GM12878 (cell line): ENCODE measurements at regions not wholly inside any gene's neighbourhood (a gene's known extent, or its start where the extent isn't known, plus 50 kb on each side); places are given as distances from the start of the nearest gene placed in this dataset.

Experiments
- IKZF1 ChIP-seq: fragments of 450-650 bp; conservative IDR thresholded peaks from 2 replicates; pipeline ENCODE4 v1.6.1; 2017; ENCODE audit warnings: antibody characterized with exemption, mild to moderate bottlenecking
- NR2F1 ChIP-seq: fragments of 450-650 bp; conservative IDR thresholded peaks from 2 replicates; pipeline ENCODE4 v1.6.1; 2017; ENCODE audit warnings: mild to moderate bottlenecking
- SIN3A ChIP-seq: IDR thresholded peaks from 2 replicates; pipeline ENCODE4 v1.6.1; 2012; ENCODE audit warnings: low read depth, low read length, improper control_type of control experiment
- WRNIP1 ChIP-seq: IDR thresholded peaks from 2 replicates; pipeline ENCODE4 v1.6.1; 2011; ENCODE audit warnings: low read depth, low read length, improper control_type of control experiment, borderline replicate concordance
- TF ChIP-seq, protein P1 (sequence below): IDR thresholded peaks from 2 replicates; pipeline ENCODE4 v1.6.1; 2011; ENCODE audit warnings: mild to moderate bottlenecking, low read depth, low read length, moderate library complexity; ENCODE audit not compliant: insufficient replicate concordance
- TF ChIP-seq, protein P2 (sequence below): fragments of 450-650 bp; IDR thresholded peaks from 2 replicates; pipeline ENCODE4 v1.6.1; 2017; ENCODE audit warnings: mild to moderate bottlenecking, moderate library complexity
- TF ChIP-seq, protein P3 (sequence below): fragments of 450-650 bp; formaldehyde crosslinking; IDR thresholded peaks from 2 replicates; pipeline ENCODE4 v1.4.0; 2022; ENCODE audit warnings: mild to moderate bottlenecking, moderate library complexity

DNA sequence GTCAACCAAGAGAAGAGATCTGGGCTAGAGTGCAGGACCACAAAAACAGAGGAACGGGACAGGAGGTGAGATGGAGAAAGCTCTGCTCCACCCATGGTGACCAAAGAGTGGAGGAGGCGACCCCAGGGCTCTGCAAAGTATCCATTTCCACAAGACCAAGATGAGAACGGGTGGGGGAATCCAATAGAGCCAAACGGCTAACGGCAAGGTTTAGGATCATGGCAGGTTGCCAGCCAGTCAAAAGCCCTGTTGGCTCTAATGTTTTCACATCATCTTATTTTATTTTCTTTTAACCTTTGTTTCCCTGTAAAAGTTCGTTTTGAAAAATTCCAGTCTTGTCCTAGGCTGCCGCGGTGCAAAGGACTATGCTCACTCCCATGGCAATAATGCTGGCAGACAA, 52.1 kb upstream of the CHST1 start (continued):
- TF ChIP-seq, protein P1, sequence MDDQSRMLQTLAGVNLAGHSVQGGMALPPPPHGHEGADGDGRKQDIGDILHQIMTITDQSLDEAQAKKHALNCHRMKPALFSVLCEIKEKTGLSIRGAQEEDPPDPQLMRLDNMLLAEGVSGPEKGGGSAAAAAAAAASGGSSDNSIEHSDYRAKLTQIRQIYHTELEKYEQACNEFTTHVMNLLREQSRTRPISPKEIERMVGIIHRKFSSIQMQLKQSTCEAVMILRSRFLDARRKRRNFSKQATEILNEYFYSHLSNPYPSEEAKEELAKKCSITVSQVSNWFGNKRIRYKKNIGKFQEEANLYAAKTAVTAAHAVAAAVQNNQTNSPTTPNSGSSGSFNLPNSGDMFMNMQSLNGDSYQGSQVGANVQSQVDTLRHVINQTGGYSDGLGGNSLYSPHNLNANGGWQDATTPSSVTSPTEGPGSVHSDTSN = no peak
- no peak for TF ChIP-seq IKZF1
- TF ChIP-seq WRNIP1 = no peak
- TF ChIP-seq, protein P2, sequence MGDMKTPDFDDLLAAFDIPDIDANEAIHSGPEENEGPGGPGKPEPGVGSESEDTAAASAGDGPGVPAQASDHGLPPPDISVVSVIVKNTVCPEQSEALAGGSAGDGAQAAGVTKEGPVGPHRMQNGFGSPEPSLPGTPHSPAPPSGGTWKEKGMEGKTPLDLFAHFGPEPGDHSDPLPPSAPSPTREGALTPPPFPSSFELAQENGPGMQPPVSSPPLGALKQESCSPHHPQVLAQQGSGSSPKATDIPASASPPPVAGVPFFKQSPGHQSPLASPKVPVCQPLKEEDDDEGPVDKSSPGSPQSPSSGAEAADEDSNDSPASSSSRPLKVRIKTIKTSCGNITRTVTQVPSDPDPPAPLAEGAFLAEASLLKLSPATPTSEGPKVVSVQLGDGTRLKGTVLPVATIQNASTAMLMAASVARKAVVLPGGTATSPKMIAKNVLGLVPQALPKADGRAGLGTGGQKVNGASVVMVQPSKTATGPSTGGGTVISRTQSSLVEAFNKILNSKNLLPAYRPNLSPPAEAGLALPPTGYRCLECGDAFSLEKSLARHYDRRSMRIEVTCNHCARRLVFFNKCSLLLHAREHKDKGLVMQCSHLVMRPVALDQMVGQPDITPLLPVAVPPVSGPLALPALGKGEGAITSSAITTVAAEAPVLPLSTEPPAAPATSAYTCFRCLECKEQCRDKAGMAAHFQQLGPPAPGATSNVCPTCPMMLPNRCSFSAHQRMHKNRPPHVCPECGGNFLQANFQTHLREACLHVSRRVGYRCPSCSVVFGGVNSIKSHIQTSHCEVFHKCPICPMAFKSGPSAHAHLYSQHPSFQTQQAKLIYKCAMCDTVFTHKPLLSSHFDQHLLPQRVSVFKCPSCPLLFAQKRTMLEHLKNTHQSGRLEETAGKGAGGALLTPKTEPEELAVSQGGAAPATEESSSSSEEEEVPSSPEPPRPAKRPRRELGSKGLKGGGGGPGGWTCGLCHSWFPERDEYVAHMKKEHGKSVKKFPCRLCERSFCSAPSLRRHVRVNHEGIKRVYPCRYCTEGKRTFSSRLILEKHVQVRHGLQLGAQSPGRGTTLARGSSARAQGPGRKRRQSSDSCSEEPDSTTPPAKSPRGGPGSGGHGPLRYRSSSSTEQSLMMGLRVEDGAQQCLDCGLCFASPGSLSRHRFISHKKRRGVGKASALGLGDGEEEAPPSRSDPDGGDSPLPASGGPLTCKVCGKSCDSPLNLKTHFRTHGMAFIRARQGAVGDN = no peak
- TF ChIP-seq SIN3A = no peak
- TF ChIP-seq, protein P3, sequence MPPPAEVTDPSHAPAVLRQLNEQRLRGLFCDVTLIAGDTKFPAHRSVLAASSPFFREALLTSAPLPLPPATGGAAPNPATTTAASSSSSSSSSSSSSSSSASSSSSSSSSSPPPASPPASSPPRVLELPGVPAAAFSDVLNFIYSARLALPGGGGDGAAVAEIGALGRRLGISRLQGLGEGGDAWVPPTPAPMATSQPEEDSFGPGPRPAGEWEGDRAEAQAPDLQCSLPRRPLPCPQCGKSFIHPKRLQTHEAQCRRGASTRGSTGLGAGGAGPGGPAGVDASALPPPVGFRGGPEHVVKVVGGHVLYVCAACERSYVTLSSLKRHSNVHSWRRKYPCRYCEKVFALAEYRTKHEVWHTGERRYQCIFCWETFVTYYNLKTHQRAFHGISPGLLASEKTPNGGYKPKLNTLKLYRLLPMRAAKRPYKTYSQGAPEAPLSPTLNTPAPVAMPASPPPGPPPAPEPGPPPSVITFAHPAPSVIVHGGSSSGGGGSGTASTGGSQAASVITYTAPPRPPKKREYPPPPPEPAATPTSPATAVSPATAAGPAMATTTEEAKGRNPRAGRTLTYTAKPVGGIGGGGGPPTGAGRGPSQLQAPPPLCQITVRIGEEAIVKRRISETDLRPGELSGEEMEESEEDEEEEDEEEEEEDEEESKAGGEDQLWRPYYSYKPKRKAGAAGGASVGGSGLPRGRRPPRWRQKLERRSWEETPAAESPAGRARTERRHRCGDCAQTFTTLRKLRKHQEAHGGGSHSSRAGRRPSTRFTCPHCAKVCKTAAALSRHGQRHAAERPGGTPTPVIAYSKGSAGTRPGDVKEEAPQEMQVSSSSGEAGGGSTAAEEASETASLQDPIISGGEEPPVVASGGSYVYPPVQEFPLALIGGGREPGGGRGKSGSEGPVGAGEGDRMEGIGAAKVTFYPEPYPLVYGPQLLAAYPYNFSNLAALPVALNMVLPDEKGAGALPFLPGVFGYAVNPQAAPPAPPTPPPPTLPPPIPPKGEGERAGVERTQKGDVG = no peak
- TF ChIP-seq NR2F1 = no peak
